Hepatocyte (in vitro differentiated cells): ENCODE measurements at regions not wholly inside any gene's neighbourhood (a gene's known extent, or its start where the extent isn't known, plus 50 kb on each side); places are given as distances from the start of the nearest gene placed in this dataset.

Experiments
- DNase-seq: peaks from one replicate; pipeline ENCODE4 v3.0.0-alpha.2; 2016; ENCODE audit warnings: low spot score
- H2AFZ ChIP-seq: fragments of 200-600 bp; sonication (generic); 2 replicates; pipeline ENCODE4 v1.6.0; 2016; ENCODE audit warnings: antibody characterized with exemption, mild to moderate bottlenecking
- H3K27ac ChIP-seq: fragments of 200-600 bp; sonication (generic); 2 replicates; pipeline ENCODE4 v1.5.1; 2016; ENCODE audit warnings: mild to moderate bottlenecking
- H3K27me3 ChIP-seq: fragments of 200-600 bp; sonication (generic); 2 replicates; pipeline ENCODE4 v1.6.1; 2016
- H3K36me3 ChIP-seq: fragments of 200-600 bp; sonication (generic); replicated peaks from 2 replicates; pipeline ENCODE4 v1.5.1; 2016; ENCODE audit warnings: low read depth; ENCODE audit not compliant: insufficient read depth
- H3K4me1 ChIP-seq: fragments of 200-600 bp; sonication (generic); 2 replicates; pipeline ENCODE4 v1.5.1; 2016; ENCODE audit warnings: mild to moderate bottlenecking, moderate library complexity; ENCODE audit not compliant: insufficient read depth
- H3K4me2 ChIP-seq: fragments of 200-600 bp; sonication (generic); 2 replicates; pipeline ENCODE4 v1.6.0; 2016
- H3K4me3 ChIP-seq: fragments of 200-600 bp; sonication (generic); 2 replicates; pipeline ENCODE4 v1.5.1; 2016; ENCODE audit warnings: mild to moderate bottlenecking
- H3K79me2 ChIP-seq: fragments of 200-600 bp; sonication (generic); 2 replicates; pipeline ENCODE4 v1.6.0; 2017; ENCODE audit warnings: mild to moderate bottlenecking
- H3K9me2 ChIP-seq: fragments of 200-600 bp; sonication (generic); replicated peaks from 2 replicates; pipeline ENCODE4 v1.6.0; 2017; ENCODE audit warnings: mild to moderate bottlenecking; ENCODE audit not compliant: insufficient read depth
- H3K9me3 ChIP-seq: fragments of 200-600 bp; sonication (generic); 2 replicates; pipeline ENCODE4 v1.5.1; 2016; ENCODE audit warnings: low read depth, mild to moderate bottlenecking
- H4K20me1 ChIP-seq: fragments of 200-600 bp; sonication (generic); 2 replicates; pipeline ENCODE4 v1.6.0; 2016; ENCODE audit warnings: mild to moderate bottlenecking; ENCODE audit not compliant: insufficient read depth, poor library complexity, severe bottlenecking
- EZH2 ChIP-seq: fragments of 200-600 bp; sonication (generic); IDR thresholded peaks from 2 replicates; pipeline ENCODE4 v1.6.1; 2016; ENCODE audit warnings: antibody characterized with exemption, mild to moderate bottlenecking, borderline replicate concordance
- EZH2phosphoT487 ChIP-seq: fragments of 200-600 bp; sonication (generic); IDR thresholded peaks from one replicate; pipeline ENCODE4 v1.6.1; 2018; ENCODE audit warnings: antibody characterized with exemption, mild to moderate bottlenecking, low read depth, moderate library complexity; ENCODE audit not compliant: unreplicated experiment, severe bottlenecking
- WGBS: methylation state at CpG from one replicate; pipeline ENCODE4 v1.1.6; 2016; ENCODE audit warnings: low lambda C conversion rate; ENCODE audit errors: missing lambda C conversion rate; 5-methylcytosine and 5-hydroxymethylcytosine counted together
- TF ChIP-seq, protein P1 (sequence below): fragments of 200-600 bp; sonication (generic); IDR thresholded peaks from 2 replicates; pipeline ENCODE4 v1.5.1; 2016; ENCODE audit warnings: antibody characterized with exemption, mild to moderate bottlenecking; ENCODE audit not compliant: poor library complexity

DNA sequence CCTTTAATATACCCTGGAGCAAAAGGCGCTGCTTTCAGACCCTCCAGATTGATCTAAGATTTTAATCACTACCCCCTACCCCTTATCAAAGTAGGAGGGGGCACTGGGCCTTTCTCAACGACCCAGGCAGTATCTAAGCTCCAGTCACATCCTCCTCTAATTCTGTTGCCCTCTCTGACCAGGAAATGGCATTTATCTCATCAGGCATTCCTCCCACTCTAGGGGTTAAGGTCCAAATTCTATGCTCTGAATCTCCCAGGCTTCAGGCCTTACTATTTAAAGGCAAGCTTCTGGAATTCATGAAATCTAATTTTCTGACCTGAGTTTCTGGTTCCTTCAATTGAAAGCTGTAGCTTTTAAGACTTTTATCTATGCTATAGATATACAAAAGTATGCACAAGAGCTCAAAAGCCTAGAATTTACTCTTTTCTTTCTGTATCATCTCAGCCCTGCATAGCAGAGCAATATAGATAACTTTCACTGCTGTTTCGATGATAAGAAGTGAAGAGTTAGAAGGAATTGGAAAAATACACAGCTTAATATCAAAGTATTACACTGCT is 622.9 kb downstream of the RPS29 start:
- H3K36me3 ChIP-seq, result no peaks in the 10 kb centered on the region
- H2AFZ ChIP-seq, result no peak overlapping the region
- no peaks in the 10 kb centered on the region for H3K9me3 ChIP-seq
- H3K27me3 ChIP-seq, result no peaks in the 10 kb centered on the region
- no peak overlapping the region for H3K4me3 ChIP-seq
- WGBS, result 24% methylated on average over 3 of the region's 3 CpGs
- peak overlapping the region; percentile 35 for H3K4me2 ChIP-seq
- peaks cover 22% of the 10 kb centered on the region for H3K4me1 ChIP-seq
- no peaks in the 10 kb centered on the region for H3K79me2 ChIP-seq
- TF ChIP-seq, protein P1, sequence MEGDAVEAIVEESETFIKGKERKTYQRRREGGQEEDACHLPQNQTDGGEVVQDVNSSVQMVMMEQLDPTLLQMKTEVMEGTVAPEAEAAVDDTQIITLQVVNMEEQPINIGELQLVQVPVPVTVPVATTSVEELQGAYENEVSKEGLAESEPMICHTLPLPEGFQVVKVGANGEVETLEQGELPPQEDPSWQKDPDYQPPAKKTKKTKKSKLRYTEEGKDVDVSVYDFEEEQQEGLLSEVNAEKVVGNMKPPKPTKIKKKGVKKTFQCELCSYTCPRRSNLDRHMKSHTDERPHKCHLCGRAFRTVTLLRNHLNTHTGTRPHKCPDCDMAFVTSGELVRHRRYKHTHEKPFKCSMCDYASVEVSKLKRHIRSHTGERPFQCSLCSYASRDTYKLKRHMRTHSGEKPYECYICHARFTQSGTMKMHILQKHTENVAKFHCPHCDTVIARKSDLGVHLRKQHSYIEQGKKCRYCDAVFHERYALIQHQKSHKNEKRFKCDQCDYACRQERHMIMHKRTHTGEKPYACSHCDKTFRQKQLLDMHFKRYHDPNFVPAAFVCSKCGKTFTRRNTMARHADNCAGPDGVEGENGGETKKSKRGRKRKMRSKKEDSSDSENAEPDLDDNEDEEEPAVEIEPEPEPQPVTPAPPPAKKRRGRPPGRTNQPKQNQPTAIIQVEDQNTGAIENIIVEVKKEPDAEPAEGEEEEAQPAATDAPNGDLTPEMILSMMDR, result no peak
- TF ChIP-seq EZH2 (no peak), EZH2phosphoT487 (no peak)
- no peaks in the 10 kb centered on the region for H3K9me2 ChIP-seq
- peak; percentile 49 for DNase-seq
- H4K20me1 ChIP-seq, result no peaks in the 10 kb centered on the region
- peak overlapping the region; percentile 47 for H3K27ac ChIP-seq

DNA sequence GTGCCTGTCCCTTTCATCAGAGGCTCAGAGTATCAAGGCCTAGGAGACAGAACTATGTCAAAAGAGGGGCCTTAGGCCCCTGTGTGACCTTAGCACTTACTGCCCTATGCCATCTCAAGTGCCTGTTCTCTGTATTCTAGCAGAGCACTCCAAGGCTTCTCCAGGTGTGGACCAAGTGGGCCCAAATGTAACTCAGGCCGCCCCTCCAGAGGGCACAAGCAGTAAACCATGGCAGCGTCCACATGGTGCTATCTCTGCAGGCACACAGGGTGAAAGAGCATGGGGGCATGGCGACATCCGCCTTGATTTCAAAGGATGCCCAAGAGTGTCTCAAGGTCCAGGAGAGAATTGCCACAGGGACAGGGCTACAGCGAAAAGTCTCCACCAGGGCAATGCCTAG is 628.7 kb downstream of the RPS29 start:
- WGBS, result 98% methylated on average over 5 of the region's 5 CpGs
- Histone ChIP-seq H3K9me3 (no peaks in the 10 kb centered on the region), H3K79me2 (no peaks in the 10 kb centered on the region), H3K27ac (no peak overlapping the region), H2AFZ (no peak overlapping the region), H3K4me2 (no peak overlapping the region), H3K4me1 (peaks cover under 1% of the 10 kb centered on the region), H3K36me3 (no peaks in the 10 kb centered on the region), H3K27me3 (no peaks in the 10 kb centered on the region), H3K4me3 (no peak overlapping the region), H4K20me1 (no peaks in the 10 kb centered on the region), H3K9me2 (no peaks in the 10 kb centered on the region)
- no peak for DNase-seq
- TF ChIP-seq, protein P1, result no peak
- no peak for TF ChIP-seq EZH2
- no peak for TF ChIP-seq EZH2phosphoT487

GRCh38 chr14:48955857-48956256 is 630.3 kb downstream of the RPS29 start:
- 50% methylated on average over 1 of the region's 1 CpG for WGBS
- H3K4me2 ChIP-seq, result no peak overlapping the region
- no peaks in the 10 kb centered on the region for H3K9me2 ChIP-seq
- no peaks in the 10 kb centered on the region for H3K27me3 ChIP-seq
- DNase-seq, result no peak
- H3K9me3 ChIP-seq, result no peaks in the 10 kb centered on the region
- no peak overlapping the region for H3K27ac ChIP-seq
- no peak overlapping the region for H2AFZ ChIP-seq
- no peak overlapping the region for H3K4me3 ChIP-seq
- no peaks in the 10 kb centered on the region for H3K36me3 ChIP-seq
- TF ChIP-seq EZH2 (no peak), EZH2phosphoT487 (no peak)
- TF ChIP-seq, protein P1, result no peak
- no peaks in the 10 kb centered on the region for H3K4me1 ChIP-seq
- no peaks in the 10 kb centered on the region for H3K79me2 ChIP-seq
- no peaks in the 10 kb centered on the region for H4K20me1 ChIP-seq

- Histone ChIP-seq H3K9me2 (no peaks in the 10 kb centered on the region), H3K9me3 (no peaks in the 10 kb centered on the region), H3K27me3 (no peaks in the 10 kb centered on the region), H3K36me3 (no peaks in the 10 kb centered on the region), H3K27ac (no peak overlapping the region), H3K4me3 (no peak overlapping the region), H3K4me2 (no peak overlapping the region), H2AFZ (no peak overlapping the region), H4K20me1 (no peaks in the 10 kb centered on the region), H3K4me1 (no peaks in the 10 kb centered on the region), H3K79me2 (no peaks in the 10 kb centered on the region)
- WGBS, result 70% methylated on average over 1 of the region's 1 CpG
- TF ChIP-seq, protein P1, result no peak
- TF ChIP-seq EZH2phosphoT487, result no peak
- no peak for TF ChIP-seq EZH2
- DNase-seq, result no peak
Observed at GRCh38 chr14:48954446-48954845, 631.7 kb downstream of the RPS29 start.
